Body of pancreas (tissue), 4 donors: ENCODE measurements at regions not wholly inside any gene's neighbourhood (a gene's known extent, or its start where the extent isn't known, plus 50 kb on each side); places are given as distances from the start of the nearest gene placed in this dataset.

Experiments used
- CTCF ChIP-seq, 7 experiments: fragments of 450-650 bp in 4 of 7; fragments of 200-600 bp in 3 of 7; sonication (generic) in 3 of 7; IDR thresholded peaks; one replicate each; pipeline ENCODE4 v1.5.1; 2016 to 2019; ENCODE audit warnings: antibody characterized with exemption in 7 of 7
- POLR2A ChIP-seq, 3 donors: fragments of 450-650 bp; IDR thresholded peaks; one replicate each; pipeline ENCODE4 v1.6.1; 2016; ENCODE audit warnings: antibody characterized with exemption in 3 of 3, mild to moderate bottlenecking in 2 of 3

GRCh38 chr2:147491506-147491905 lies 353.3 kb upstream of the ACVR2A start:
- TF ChIP-seq CTCF (IDR thresholded peaks at IDR 0.05) (no peak), POLR2A (IDR thresholded peaks at IDR 0.05) (no peak)
